ENCODE measurements at regions not wholly inside any gene's neighbourhood (a gene's known extent, or its start where the extent isn't known, plus 50 kb on each side); places are given as distances from the start of the nearest gene placed in this dataset.

GRCh38 chr12:130011611-130012385 is 108.0 kb upstream of the TMEM132D start:
- H3K4me3 Mint-ChIP-seq, result no peak overlapping the region
- no peaks in the 10 kb centered on the region for H3K4me1 Mint-ChIP-seq
- H3K36me3 Mint-ChIP-seq, result no peaks in the 10 kb centered on the region
- TF ChIP-seq, protein P1, sequence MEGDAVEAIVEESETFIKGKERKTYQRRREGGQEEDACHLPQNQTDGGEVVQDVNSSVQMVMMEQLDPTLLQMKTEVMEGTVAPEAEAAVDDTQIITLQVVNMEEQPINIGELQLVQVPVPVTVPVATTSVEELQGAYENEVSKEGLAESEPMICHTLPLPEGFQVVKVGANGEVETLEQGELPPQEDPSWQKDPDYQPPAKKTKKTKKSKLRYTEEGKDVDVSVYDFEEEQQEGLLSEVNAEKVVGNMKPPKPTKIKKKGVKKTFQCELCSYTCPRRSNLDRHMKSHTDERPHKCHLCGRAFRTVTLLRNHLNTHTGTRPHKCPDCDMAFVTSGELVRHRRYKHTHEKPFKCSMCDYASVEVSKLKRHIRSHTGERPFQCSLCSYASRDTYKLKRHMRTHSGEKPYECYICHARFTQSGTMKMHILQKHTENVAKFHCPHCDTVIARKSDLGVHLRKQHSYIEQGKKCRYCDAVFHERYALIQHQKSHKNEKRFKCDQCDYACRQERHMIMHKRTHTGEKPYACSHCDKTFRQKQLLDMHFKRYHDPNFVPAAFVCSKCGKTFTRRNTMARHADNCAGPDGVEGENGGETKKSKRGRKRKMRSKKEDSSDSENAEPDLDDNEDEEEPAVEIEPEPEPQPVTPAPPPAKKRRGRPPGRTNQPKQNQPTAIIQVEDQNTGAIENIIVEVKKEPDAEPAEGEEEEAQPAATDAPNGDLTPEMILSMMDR (IDR thresholded peaks at IDR 0.05; ENCODE audit: unreplicated experiment), result no peak
- H3K27me3 Mint-ChIP-seq (ENCODE audit: low read depth), result peaks cover 39% of the 10 kb centered on the region
- DNase-seq (ENCODE audit: low spot score in 2 of 2, unreplicated experiment in 2 of 2), result no peak
- H3K27ac Mint-ChIP-seq, result no peak overlapping the region
- no peaks in the 10 kb centered on the region for H3K9me3 Mint-ChIP-seq

DNA sequence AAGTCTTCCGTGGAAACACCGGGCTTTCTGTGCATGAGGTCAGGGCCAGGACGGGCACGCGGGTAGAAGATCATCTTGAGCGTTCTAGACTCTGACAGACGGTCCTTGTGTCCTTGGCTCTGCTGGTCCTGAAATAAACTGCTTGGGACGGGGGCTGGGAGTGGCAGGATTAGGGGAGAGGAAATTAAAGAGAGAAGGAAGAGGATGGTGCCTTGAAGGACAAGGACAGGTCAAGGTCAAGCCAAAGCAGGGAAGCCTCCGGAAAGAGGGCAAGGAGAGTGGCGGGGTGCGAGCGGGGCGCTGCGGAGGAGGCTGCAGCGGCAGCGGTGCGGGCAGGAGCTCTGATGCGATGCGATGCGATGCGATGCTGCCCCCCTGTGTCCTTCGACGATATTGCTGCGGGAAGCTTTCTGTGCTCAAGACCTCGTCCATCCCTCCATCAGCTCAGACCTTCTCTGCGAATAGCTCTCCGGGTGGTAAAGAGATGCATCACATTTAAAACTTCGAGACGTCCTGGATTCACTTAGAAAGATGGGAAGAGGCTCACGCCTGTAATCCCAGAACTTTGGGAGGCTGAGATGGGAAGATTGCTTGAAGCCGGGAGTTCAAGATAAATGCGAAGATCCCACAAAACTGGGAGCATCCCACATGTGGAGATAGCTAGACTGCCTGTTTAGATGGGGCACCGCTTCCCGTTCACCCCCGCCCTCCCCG is 110.1 kb upstream of the TMEM132D start:
- H3K4me1 Mint-ChIP-seq, result no peaks in the 10 kb centered on the region
- DNase-seq (ENCODE audit: low spot score in 2 of 2, unreplicated experiment in 2 of 2), result peak; percentile 52 to 83
- H3K4me3 Mint-ChIP-seq, result no peak overlapping the region
- H3K9me3 Mint-ChIP-seq, result no peaks in the 10 kb centered on the region
- no peak overlapping the region for H3K27ac Mint-ChIP-seq
- peaks cover 36% of the 10 kb centered on the region for H3K27me3 Mint-ChIP-seq (ENCODE audit: low read depth)
- TF ChIP-seq, protein P1 (IDR thresholded peaks at IDR 0.05; ENCODE audit: unreplicated experiment), result peak; percentile 78
- H3K36me3 Mint-ChIP-seq, result no peaks in the 10 kb centered on the region

GRCh38 chr12:130014485-130014807 is 110.6 kb upstream of the TMEM132D start:
- Mint-ChIP-seq H3K4me1 (no peaks in the 10 kb centered on the region), H3K36me3 (no peaks in the 10 kb centered on the region), H3K27ac (no peak overlapping the region), H3K27me3 (ENCODE audit: low read depth) (peaks cover 33% of the 10 kb centered on the region), H3K4me3 (no peak overlapping the region), H3K9me3 (no peaks in the 10 kb centered on the region)
- TF ChIP-seq, protein P1 (IDR thresholded peaks at IDR 0.05; ENCODE audit: unreplicated experiment), result no peak
- no peak for DNase-seq (ENCODE audit: low spot score in 2 of 2, unreplicated experiment in 2 of 2)

DNA sequence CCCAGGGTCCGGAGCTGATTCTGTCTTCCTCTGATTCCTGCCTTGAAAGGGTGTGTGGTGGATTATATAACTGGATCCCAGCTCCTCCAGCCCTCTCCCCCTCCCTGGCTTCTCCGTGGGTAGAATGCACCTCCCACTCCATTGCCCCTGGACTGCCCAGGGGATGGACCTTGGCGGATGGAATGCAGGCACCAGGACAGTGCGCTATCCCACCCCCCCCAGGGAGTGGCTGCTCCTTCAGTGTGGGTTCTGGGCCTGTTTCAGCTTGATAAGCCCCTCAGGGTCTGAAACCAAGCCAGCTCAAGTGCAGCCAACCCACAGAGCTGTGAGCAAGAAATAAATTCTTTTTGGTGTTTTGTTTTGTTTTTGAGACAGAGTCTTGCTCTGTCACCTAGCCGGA is 112.4 kb upstream of the TMEM132D start:
- no peak overlapping the region for H3K27ac Mint-ChIP-seq
- H3K9me3 Mint-ChIP-seq, result no peaks in the 10 kb centered on the region
- TF ChIP-seq, protein P1 (IDR thresholded peaks at IDR 0.05; ENCODE audit: unreplicated experiment), result no peak
- H3K36me3 Mint-ChIP-seq, result no peaks in the 10 kb centered on the region
- no peak for DNase-seq (ENCODE audit: low spot score in 2 of 2, unreplicated experiment in 2 of 2)
- H3K4me3 Mint-ChIP-seq, result no peak overlapping the region
- no peaks in the 10 kb centered on the region for H3K4me1 Mint-ChIP-seq
- H3K27me3 Mint-ChIP-seq (ENCODE audit: low read depth), result peaks cover 26% of the 10 kb centered on the region

- TF ChIP-seq, protein P1 (IDR thresholded peaks at IDR 0.05; ENCODE audit: unreplicated experiment), result no peak
- Mint-ChIP-seq H3K27ac (no peak overlapping the region), H3K27me3 (ENCODE audit: low read depth) (peaks cover 26% of the 10 kb centered on the region), H3K9me3 (no peaks in the 10 kb centered on the region), H3K4me3 (no peak overlapping the region), H3K4me1 (no peaks in the 10 kb centered on the region), H3K36me3 (no peaks in the 10 kb centered on the region)
- no peak for DNase-seq (ENCODE audit: low spot score in 2 of 2, unreplicated experiment in 2 of 2)
Measured at GRCh38 chr12:130016986-130017385, 113.2 kb upstream of the TMEM132D start.

All from mesothelial cell of epicardium (in vitro differentiated cells).